ENCODE measurements at regions not wholly inside any gene's neighbourhood (a gene's known extent, or its start where the extent isn't known, plus 50 kb on each side); places are given as distances from the start of the nearest gene placed in this dataset.

GRCh38 chr2:57753636-57754035 is 293.0 kb upstream of the VRK2 start:
- no peak for ATAC-seq
- no peak overlapping the region for H2AFZ ChIP-seq (ENCODE audit: low read length)
- no peak overlapping the region for H3K27ac ChIP-seq (ENCODE audit: extremely low read length, insufficient read depth, low read length)
- FAIRE-seq = no peak
- TF ChIP-seq NFKBIZ (CRISPR knock-in tag; IDR thresholded peaks at IDR 0.05) (no peak), ZNF891 (CRISPR knock-in tag; IDR thresholded peaks at IDR 0.05) (no peak), ZNF12 (CRISPR knock-in tag; IDR thresholded peaks at IDR 0.05) (no peak), HBP1 (CRISPR knock-in tag; IDR thresholded peaks at IDR 0.05; ENCODE audit: low read depth) (no peak), MAFK (conservative IDR thresholded peaks at IDR 0.05 in 1 of 2, IDR thresholded peaks at IDR 0.05 in 1 of 2; ENCODE audit: low read length in 2 of 2) (peak; percentile 46 to 59; a peak in 3 of 4 replicates), PRDM4 (CRISPR knock-in tag; IDR thresholded peaks at IDR 0.05; ENCODE audit: borderline replicate concordance) (no peak), TOPORS (CRISPR knock-in tag; IDR thresholded peaks at IDR 0.05) (no peak), MAFF (IDR thresholded peaks at IDR 0.05; ENCODE audit: low read depth, low read length) (peak; percentile 52; the same call in 1 of the 2 replicates), XRCC5 (optimal IDR thresholded peaks at IDR 0.05; ENCODE audit: low read length) (no peak), SNRNP70 (IDR thresholded peaks at IDR 0.05; ENCODE audit: low read depth, low read length) (no peak), NCOA1 (CRISPR knock-in tag; IDR thresholded peaks at IDR 0.05) (no peak), GATAD2A (CRISPR knock-in tag; IDR thresholded peaks at IDR 0.05) (no peak), GLMP (CRISPR knock-in tag; IDR thresholded peaks at IDR 0.05; ENCODE audit: borderline replicate concordance) (no peak)
- WGBS (ENCODE audit: low lambda C conversion rate) = 0% methylated on average over 1 of the region's 1 CpG
- no peaks in the 10 kb centered on the region for H3K79me2 ChIP-seq (ENCODE audit: insufficient read depth, low read length)
- H3K9ac ChIP-seq (ENCODE audit: insufficient read depth, low read depth, low read length) = no peak overlapping the region
- BruUV-seq (replicated peaks) = no TSS peak
- no peaks in the 10 kb centered on the region for H3K4me1 ChIP-seq (ENCODE audit: insufficient read depth, low read length)
- ChIA-PET CTCF (ENCODE audit: low intra/inter-chr PET ratio, low total read pairs) (no interaction called here), POLR2A (no interaction called here)
- H3K4me3 ChIP-seq (replicated peaks in 1 of 3; ENCODE audit: insufficient read depth in 1 of 3, low read depth in 2 of 3, low read length in 3 of 3) = no peak overlapping the region
- intact Hi-C loops (cut with micrococcal nuclease; ENCODE audit: unreplicated experiment) (no loop called here), in situ Hi-C loops (cut with HindIII; ENCODE audit: extremely low pct_ligation_motif_present, low pct_unique_long_range_greater_than_20kb) (loop anchor here (10.0 kb wide), 1 partner anchor 691 kb away; no protein-coding TSS in a partner anchor)
- H3K9me3 ChIP-seq (ENCODE audit: low read length) = no peaks in the 10 kb centered on the region
- H3K36me3 ChIP-seq (replicated peaks in 1 of 2; ENCODE audit: control insufficient read depth in 1 of 2, insufficient read depth in 2 of 2, low read length in 2 of 2) = no peaks in the 10 kb centered on the region
- no peak overlapping the region for H3K4me2 ChIP-seq (ENCODE audit: low read depth, low read length)
- H3K27me3 ChIP-seq (ENCODE audit: control insufficient read depth in 1 of 2, insufficient read depth in 2 of 2, low read length in 2 of 2) = no peaks in the 10 kb centered on the region
- DNase-seq (ENCODE audit: low spot score) = no peak
- no peaks in the 10 kb centered on the region for H4K20me1 ChIP-seq (ENCODE audit: insufficient read depth, low read length)
